GM18520 (cell line): ENCODE measurements at regions not wholly inside any gene's neighbourhood (a gene's known extent, or its start where the extent isn't known, plus 50 kb on each side); places are given as distances from the start of the nearest gene placed in this dataset.
A peak's percentile ranks its signal among the peaks of the same experiment; 100 is the strongest.

ENCODE experiments used
- ATAC-seq: cut with Tn5 transposase; IDR thresholded peaks from one replicate; pipeline ENCODE4 v1.9.1; 2021; ENCODE audit not compliant: unreplicated experiment

DNA sequence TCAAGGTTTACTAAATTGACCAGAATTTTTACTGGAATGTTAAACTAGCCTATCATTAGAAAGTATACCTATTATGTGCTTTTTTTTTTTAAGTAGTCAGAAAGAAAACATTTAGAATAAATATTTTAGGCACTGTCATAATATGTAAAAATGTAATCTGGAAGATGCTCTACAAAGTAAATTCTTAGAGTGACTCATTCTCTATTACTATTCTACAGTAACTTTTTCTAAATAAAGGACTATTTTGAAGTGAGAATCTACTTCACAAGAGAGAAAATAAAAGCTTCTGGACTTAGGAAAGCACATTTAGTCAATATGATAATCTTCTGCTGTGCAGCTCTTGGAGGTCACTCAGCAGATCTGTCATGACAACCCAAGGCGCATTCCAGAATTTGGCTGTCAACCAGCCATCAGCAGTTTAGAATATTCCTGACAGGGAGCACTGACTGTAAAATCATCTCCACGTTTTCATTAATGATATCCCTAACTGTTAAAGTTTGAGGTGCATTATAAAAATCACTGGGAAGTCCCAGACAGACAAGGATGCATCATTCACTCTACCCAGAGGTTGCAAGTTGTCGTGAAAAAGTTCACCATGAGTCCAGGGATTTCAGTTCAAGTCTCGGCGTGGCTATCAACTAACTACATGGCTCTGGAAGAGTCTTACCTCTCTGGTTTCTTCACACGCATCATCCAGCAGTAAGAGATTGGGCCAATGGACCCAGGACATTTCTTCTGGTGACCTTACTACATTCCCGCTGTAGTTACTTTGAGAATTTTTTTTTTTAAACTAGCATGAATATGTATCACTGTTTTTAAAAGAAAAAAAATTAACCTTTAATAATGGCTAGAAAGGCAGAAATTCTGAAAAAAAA lies 374.9 kb downstream of the GJA1 start:
- no peak for ATAC-seq

DNA sequence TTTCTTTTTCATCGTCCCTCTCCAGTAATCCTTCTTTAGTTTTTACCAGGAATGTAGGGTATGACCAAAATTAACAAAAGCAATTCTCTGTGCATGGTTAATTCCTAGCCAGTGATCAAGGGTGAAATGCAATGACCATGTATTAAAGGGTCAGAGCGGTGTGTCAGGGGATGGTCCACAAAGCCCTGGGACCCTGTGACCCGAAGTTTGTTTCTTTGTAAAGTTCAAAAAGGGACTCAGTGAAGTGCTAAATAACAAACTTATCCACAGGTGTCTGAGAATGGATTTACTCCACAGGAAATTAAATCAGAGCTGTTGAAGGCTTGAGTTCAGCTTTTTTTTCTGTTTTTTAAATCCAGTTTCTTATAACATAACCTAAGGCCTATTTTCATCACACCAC lies 375.7 kb downstream of the GJA1 start:
- ATAC-seq: no peak

GRCh38 chr6:121816361-121816760 lies 380.9 kb downstream of the GJA1 start:
- ATAC-seq: no peak

DNA sequence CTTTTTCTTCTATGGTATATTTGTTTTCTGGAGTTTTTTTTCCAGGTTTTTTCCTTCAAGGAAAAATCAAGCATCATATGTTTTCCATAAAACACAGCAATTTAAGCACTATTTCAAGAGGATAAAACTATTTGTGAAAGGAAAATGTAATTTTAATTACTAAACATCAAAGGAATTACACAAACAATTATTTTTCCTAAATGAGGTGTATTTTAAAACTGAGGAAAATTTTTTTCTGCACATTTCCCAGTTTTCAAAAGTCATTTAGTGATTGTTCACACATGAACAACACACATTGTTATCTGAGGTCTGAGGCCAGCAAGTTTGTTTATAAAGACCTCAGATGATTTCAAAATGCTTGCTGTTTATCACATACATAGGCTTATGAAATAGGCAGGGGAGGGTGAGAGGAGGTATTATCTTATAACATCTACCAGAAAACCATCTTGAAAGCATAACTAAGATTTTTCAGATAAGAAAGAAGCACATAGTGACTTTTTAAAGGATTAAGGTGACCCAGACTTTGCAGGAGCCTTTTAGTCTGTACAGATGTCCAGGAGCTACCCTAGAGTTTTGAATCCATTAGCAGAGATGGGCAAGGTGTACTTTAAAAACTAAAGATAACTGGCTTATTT lies 381.6 kb downstream of the GJA1 start:
- ATAC-seq: no peak

DNA sequence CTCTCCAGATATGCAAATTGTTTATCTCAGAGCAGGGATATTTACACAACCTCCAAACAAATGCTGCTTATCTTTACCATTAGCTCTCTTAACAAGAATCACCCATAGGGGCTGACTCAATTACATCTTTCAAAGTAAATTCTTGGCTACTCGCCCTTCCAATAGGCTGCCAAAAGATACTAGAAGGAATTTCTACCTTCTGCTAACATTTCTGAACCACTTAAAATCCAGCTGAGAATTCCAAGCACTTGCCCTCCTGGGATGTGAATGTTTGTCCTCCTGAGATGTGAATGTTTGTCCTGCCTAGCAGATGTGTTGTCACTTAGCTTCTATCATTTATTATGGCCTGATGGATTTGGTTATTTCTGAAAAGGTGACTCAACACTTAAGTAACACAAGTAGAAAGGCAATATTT lies 388.0 kb downstream of the GJA1 start:
- no peak for ATAC-seq

DNA sequence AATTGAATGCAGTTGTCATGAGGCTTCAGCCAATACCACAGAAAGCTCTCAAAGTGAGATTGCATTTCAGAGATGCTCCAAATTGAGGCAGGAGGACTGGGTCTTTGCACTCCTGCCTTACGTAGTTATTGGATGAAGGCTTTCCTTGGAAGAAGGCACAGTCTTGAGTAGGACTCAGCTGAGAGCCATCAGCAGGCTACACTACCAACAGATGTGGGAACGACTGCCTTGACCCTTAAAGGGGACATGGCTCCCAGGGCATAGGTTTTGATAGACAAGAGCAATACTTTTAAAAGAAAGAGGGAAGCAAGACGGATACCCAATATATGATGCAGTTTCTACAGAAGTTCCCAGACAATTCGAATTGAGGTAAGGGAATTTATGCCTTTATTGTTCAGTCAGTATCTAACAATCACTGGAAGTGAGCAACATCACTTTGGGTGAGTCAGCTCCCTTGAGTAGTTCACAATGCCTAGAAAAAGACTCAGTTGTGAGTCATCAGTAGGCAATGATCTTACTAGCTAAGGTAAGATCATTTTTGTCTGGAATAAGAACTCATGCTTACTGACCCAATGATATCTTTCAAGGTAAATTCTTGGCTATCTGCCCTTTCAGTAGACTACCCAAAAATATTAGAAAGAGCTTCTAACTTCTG lies 390.8 kb downstream of the GJA1 start:
- no peak for ATAC-seq

GRCh38 chr6:121828146-121828886 lies 392.9 kb downstream of the GJA1 start:
- no peak for ATAC-seq

DNA sequence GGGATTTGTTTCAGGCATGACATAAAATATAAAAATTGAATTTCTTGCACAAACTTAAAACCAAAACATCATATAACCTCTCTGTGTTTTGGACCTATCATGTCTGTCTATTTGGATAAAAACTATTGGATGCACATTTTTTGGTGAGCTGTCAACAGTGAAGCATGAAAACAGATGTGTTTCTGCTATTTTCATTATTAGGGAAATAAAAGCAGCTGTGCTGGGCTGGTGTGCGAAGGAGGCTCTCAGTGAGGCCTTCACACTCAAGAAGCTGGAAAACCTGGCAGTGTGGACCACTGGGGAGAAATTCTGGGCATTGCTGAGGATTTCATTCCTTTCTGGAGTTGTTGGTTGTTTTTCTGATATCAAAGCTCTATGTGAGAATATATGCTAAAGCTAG lies 395.3 kb downstream of the GJA1 start:
- ATAC-seq: no peak

DNA sequence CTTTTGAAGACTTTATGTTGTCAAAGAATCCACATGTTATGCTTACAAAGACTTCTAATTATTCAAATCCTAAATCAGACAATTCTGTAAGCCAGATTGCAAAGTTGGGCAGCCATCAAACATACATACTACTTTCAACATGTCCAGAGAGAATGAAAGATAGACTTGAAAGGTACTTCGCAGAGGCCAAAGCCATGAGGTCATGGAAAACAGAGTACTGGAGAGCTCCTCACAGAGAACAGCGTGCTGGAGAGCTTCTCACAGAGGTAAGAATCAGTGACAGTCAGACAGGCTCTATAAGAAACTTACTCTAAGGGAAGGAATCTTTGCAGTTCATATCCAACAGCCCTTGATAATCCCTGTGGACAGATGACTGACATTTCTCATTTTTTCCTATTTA lies 400.2 kb downstream of the GJA1 start:
- no peak for ATAC-seq

DNA sequence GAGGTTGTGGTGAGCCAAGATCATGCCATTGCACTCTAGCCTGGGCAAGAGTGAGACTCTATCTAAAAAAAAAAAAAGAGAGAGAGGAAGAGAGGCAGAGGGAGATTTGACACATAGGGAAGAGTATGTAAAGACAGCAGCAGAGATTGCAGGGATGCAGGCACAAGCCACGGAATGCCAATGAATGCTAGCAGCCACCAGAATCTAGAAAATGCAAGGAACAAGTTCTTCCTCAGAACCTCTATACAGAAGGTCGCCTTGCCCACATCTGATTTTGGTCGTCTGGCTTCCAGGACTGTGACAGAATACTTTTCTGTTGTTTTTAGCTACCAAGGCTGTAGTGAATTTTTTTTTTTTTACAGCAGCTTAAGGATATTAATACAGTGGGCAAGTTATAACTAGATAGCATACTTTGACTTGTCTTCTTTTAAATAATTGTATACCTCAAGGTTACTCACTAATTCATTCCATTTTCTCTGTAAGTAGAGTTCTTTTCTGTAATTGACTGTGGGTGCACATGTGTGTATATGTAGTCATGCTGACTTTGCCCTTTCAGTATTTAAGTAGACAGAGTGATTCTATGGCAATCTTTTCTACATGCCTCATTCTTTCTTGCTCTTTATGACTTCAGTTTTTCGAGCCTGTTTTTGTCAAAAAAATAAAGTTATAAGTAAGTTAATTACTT lies 402.2 kb downstream of the GJA1 start:
- no peak for ATAC-seq

DNA sequence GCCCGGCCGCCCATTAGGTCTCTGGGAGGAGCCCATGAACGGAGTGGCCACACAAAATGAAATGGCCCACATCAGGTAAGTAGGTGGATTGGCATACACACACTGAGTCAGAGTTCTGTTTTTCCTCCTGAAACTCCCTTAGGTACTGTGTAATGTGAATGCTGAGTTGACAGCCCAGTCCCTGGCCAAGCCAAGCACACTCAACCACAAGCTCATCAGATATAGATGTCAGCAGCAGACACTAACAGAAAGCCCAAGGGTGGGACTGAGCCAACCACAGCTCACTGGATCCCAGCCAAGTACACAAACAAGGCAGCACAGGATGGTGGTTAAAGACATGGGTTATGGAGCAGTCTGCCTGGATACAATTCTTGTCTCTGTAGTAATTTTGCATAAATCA lies 403.4 kb downstream of the GJA1 start:
- no peak for ATAC-seq

DNA sequence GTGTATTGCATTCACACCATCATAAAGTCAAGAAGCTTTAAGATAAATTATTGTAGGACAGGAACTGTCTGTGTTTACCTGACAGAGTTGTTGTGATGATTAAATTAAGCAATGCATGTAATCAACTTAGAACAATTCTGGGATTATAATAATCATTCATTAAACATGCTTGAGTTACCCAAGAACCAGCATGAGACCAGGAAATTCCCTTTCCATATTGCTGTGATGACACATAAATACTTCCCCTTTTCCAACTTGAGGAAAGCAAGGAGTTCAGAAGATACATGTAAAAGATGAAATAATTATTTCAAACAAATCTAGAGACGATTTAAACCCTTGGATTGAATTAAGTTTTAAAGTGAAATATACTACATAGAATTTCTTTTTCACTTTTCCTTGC lies 404.4 kb downstream of the GJA1 start:
- no peak for ATAC-seq

- ATAC-seq: no peak
Measured at GRCh38 chr6:121844898-121845297, 409.5 kb downstream of the GJA1 start.

DNA sequence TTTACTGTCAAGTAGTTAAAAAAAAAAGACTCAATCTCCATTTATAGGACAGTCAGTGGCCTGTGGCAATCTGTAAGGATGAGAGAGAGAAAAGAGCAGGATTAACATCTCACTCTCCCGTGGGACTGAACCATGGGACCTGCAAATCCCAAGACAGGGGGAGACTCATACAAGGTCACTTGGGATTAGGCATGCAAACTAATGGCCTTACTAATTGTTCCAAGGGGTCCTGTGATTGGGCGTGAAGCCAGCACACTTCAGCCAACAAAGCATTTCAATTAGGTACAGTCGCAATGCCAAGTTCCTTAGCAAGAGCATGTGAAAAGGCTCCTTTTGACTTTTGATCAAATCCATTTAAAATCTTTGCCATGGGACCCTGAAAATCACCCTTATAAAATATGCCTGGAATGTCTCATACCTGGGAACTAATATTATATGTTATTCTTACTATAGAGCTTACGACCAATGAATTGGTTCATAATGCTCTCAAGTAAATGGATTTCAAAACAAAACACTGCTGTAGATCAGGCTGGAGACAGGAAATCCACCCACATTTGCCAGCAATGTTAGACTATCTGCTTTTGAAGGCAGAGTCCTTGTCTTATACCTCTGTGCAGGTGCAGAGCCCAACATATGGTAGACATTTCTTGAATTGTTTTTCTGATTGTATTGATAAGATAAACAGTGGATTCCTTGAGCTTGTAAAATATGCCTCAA lies 412.5 kb downstream of the GJA1 start:
- ATAC-seq: no peak

DNA sequence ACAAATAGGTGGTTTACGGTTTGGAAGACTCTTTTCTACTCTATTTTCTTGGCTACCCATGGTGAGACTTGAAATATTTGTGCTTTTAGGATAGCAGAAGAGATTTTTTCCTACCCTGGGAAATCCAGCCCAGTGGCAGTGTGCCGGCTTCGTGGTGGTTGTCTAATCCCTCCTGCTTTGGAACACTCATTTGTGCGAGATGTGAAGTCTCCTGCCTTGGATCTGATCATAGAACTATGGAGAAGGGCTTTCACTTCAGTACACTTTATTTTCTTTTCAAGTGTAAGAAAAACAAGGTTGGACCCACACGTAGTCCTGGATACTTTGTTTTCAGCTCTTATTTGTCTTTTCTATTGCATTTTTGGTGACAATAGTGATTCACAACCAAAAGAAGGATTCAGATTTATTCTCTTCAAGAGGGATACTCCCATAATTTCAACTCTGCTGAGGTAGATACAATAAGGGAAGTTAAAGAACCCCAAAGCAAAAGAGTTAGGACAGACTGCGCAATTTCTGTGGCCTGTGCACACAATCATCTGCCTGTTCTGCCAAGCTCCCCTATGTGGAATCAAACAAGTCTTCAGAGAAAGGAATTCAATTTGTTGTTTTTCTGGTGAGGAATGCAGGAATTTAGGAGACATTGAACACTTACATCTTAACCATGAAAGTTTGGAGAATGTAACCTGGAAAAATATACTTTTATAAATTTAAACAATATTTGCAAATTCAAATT lies 413.2 kb downstream of the GJA1 start:
- ATAC-seq: no peak

GRCh38 chr6:121849477-121849876 lies 414.0 kb downstream of the GJA1 start:
- peak; percentile 68 for ATAC-seq

DNA sequence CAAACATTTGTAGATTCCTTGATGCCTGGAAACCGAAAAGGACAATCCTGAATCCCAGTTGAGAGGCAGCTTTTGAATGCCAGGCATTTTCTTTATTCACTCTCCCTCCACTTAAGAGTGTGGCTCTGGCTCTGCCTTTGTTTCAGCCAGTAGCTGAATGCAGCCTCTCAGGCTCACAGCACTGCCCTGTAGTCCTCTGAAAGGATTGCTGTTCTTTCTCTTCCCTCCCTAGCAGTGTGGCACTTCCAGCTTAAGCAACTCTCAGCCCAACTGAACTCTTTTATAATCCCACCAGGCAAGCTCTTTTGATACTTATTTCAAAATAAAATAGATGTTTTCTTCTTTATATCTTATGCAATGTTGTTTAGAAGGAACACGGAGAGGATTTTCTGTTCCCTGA lies 415.6 kb downstream of the GJA1 start:
- ATAC-seq: no peak

DNA sequence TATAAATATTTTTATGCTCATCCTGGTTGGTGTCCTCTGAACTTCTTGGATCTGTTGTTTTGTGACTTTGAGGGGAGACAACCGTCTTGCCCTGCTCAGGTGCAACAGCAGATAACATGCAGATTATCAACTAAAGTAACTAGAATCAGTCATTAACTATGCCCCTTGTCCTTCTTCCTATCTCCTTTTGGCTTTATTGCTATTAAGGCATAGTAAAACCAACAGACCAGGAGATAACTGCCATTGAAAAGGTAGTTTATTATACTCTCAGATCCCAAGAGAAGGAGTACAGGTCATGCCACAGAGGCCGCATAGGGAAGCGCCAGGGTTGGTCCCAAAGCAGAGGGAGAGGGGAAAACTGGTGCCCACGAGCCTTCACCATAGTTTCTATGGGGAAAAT lies 418.2 kb downstream of the GJA1 start:
- ATAC-seq: no peak

DNA sequence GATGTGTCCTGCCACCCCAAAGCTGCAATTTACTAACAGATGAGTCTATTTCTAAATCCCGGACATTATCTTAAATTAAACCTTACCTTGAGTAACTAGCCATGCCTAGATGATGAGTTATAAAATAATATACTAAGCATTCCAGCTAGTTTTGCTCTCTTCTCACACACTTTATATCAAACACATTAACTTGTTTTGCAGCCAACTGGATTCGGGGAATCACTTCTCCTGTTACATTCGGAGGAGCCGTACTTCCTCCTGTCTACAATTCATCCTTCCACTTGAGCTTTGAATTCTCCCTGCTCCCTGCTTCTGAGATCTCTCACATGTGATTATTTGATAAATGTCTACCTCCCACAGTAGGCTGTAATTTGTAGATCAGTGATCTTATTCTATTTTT lies 420.1 kb downstream of the GJA1 start:
- no peak for ATAC-seq

DNA sequence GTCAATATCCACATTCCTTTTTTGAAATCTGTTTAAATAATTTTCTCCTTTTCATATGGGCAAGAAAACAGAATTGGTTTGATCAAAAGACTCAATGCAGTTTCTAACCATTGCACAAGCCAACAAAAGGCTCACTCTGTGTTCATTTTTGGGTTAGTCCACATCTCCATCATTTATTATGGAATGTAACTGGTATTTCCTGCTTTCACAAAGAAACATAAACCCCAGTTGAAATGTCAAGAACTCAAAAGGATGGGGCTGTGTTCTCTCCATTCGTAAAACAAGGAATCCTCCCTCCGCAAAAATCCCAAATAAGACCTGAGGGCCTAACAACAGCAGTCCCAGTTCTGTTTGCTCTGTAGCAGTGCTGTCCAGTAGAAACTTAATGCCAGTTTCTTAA lies 420.9 kb downstream of the GJA1 start:
- no peak for ATAC-seq
